Endodermal cell (in vitro differentiated cells): ENCODE measurements at regions not wholly inside any gene's neighbourhood (a gene's known extent, or its start where the extent isn't known, plus 50 kb on each side); places are given as distances from the start of the nearest gene placed in this dataset.

ENCODE experiments used
- DNase-seq: peaks from one replicate; pipeline ENCODE4 v3.0.0-alpha.2; 2017
- H3K27ac ChIP-seq: 2 replicates; pipeline ENCODE4 v1.5.1; 2013; ENCODE audit warnings: mild to moderate bottlenecking, low read depth, low read length, moderate library complexity
- H3K27me3 ChIP-seq: 2 replicates; pipeline ENCODE4 v1.6.1; 2013; ENCODE audit warnings: mild to moderate bottlenecking, low read length, moderate library complexity; ENCODE audit not compliant: insufficient read depth, control insufficient read depth, poor library complexity, severe bottlenecking
- H3K36me3 ChIP-seq: 2 replicates; pipeline ENCODE4 v1.7.0; 2013; ENCODE audit warnings: mild to moderate bottlenecking, low read length, moderate library complexity; ENCODE audit not compliant: control insufficient read depth, insufficient read depth
- H3K4me1 ChIP-seq: one replicate; pipeline ENCODE4 v1.7.0; 2013; ENCODE audit warnings: low read length; ENCODE audit not compliant: control insufficient read depth, insufficient read depth
- H3K4me3 ChIP-seq: 2 replicates; pipeline ENCODE4 v1.5.1; 2013; ENCODE audit warnings: mild to moderate bottlenecking, low read length, moderate library complexity
- H3K9ac ChIP-seq: 2 replicates; pipeline ENCODE4 v1.6.1; 2013; ENCODE audit warnings: mild to moderate bottlenecking, low read length, moderate library complexity; ENCODE audit not compliant: poor library complexity, severe bottlenecking; ENCODE audit errors: extremely low read depth
- H3K9me3 ChIP-seq: 2 replicates; pipeline ENCODE4 v1.6.1; 2013; ENCODE audit warnings: mild to moderate bottlenecking, low read length, moderate library complexity; ENCODE audit not compliant: control insufficient read depth
- H3K27ac Mint-ChIP-seq: 2 replicates; pipeline ENCODE4 v1.8.0; 2020; ENCODE audit warnings: mixed read lengths
- H3K27me3 Mint-ChIP-seq: 2 replicates; pipeline ENCODE4 v1.8.0; 2021; ENCODE audit warnings: mild to moderate bottlenecking, mixed read lengths; ENCODE audit not compliant: insufficient read depth
- H3K36me3 Mint-ChIP-seq: 2 replicates; pipeline ENCODE4 v1.8.0; 2020; ENCODE audit warnings: low read depth, mixed read lengths
- H3K4me1 Mint-ChIP-seq: 2 replicates; pipeline ENCODE4 v1.8.0; 2020; ENCODE audit warnings: mixed read lengths
- H3K4me3 Mint-ChIP-seq: 2 replicates; pipeline ENCODE4 v1.8.0; 2020; ENCODE audit warnings: mild to moderate bottlenecking, moderate library complexity, mixed read lengths
- H3K9me3 Mint-ChIP-seq: 2 replicates; pipeline ENCODE4 v1.8.0; 2020; ENCODE audit warnings: mild to moderate bottlenecking, mixed read lengths
- WGBS, 2 experiments: methylation state at CpG; one replicate each; pipeline versions ENCODE4 v1.1.5 to v1.1.7; 2013; ENCODE audit warnings: missing lambda C conversion rate in 2 of 2, mixed read lengths in 1 of 2; ENCODE audit not compliant: insufficient coverage in 1 of 2, insufficient read length in 1 of 2; 5-methylcytosine and 5-hydroxymethylcytosine counted together
- TF ChIP-seq, protein P1 (sequence below): fragments of 200-600 bp; sonication (generic); conservative IDR thresholded peaks from 2 replicates; pipeline ENCODE4 v1.5.0; 2021; ENCODE audit warnings: antibody characterized with exemption, mild to moderate bottlenecking

DNA sequence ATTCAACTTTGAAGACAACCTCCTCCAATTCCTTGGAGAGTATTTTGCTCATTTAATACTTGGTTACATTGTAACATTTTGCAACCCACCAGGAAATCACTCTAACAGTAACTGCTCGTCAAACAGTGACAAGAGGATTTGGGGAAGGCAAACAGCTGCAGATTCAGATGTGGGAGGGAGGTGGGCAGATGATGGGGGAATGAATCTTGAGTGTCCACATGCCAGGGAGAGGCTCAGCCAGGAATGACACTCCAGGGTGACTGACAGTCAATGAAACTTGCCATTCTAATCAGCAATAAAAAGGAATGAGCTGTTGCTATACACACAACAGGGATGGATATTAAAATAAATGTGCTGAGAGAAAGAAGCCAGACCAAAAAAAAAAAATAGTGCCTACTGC, 97.7 kb upstream of the ANKRD55 start:
- no peak for DNase-seq
- Mint-ChIP-seq H3K4me3 (no peak overlapping the region), H3K27me3 (peaks cover 2% of the 10 kb centered on the region), H3K36me3 (no peaks in the 10 kb centered on the region), H3K9me3 (peaks cover 35% of the 10 kb centered on the region), H3K27ac (no peak overlapping the region), H3K4me1 (peaks cover 36% of the 10 kb centered on the region)
- Histone ChIP-seq H3K36me3 (no peaks in the 10 kb centered on the region), H3K9me3 (peaks cover 25% of the 10 kb centered on the region), H3K4me1 (peaks cover 5% of the 10 kb centered on the region), H3K27me3 (no peaks in the 10 kb centered on the region), H3K27ac (no peak overlapping the region), H3K9ac (no peak overlapping the region), H3K4me3 (no peak overlapping the region)
- 70 to 80% methylated on average over 1 of the region's 1 CpG for WGBS, 2 experiments
- TF ChIP-seq, protein P1, sequence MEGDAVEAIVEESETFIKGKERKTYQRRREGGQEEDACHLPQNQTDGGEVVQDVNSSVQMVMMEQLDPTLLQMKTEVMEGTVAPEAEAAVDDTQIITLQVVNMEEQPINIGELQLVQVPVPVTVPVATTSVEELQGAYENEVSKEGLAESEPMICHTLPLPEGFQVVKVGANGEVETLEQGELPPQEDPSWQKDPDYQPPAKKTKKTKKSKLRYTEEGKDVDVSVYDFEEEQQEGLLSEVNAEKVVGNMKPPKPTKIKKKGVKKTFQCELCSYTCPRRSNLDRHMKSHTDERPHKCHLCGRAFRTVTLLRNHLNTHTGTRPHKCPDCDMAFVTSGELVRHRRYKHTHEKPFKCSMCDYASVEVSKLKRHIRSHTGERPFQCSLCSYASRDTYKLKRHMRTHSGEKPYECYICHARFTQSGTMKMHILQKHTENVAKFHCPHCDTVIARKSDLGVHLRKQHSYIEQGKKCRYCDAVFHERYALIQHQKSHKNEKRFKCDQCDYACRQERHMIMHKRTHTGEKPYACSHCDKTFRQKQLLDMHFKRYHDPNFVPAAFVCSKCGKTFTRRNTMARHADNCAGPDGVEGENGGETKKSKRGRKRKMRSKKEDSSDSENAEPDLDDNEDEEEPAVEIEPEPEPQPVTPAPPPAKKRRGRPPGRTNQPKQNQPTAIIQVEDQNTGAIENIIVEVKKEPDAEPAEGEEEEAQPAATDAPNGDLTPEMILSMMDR: no peak

DNA sequence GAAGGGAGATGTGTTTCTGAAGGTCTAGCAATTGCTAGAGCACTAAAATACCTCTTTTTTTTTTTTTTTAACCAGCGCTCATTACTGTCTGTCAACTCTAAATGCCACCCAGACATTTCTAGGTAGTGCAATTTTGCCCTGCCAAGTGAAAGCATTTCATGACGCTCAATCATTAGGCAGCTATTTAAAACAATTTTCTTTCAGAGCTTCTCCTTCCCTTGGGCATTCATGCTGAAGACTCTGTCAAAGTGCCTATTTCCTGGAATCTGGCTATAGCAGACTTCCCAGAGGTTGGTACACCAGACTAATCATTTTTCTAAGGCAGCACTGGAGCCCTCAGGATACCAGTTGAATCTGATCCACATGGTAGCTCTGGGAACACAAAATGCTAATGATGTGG, 97.0 kb upstream of the ANKRD55 start:
- H3K4me3 ChIP-seq: no peak overlapping the region
- H3K4me1 Mint-ChIP-seq: peaks cover 42% of the 10 kb centered on the region
- H3K9me3 ChIP-seq: peaks cover 19% of the 10 kb centered on the region
- peaks cover 5% of the 10 kb centered on the region for H3K4me1 ChIP-seq
- WGBS, 2 experiments: 94 to 100% methylated on average over 2 of the region's 2 CpGs
- peaks cover 29% of the 10 kb centered on the region for H3K9me3 Mint-ChIP-seq
- H3K36me3 ChIP-seq: no peaks in the 10 kb centered on the region
- no peak for DNase-seq
- no peaks in the 10 kb centered on the region for H3K36me3 Mint-ChIP-seq
- H3K27me3 Mint-ChIP-seq: no peaks in the 10 kb centered on the region
- TF ChIP-seq, protein P1: no peak
- no peak overlapping the region for H3K4me3 Mint-ChIP-seq
- no peaks in the 10 kb centered on the region for H3K27me3 ChIP-seq
- H3K9ac ChIP-seq: no peak overlapping the region
- no peak overlapping the region for H3K27ac ChIP-seq
- H3K27ac Mint-ChIP-seq: no peak overlapping the region

DNA sequence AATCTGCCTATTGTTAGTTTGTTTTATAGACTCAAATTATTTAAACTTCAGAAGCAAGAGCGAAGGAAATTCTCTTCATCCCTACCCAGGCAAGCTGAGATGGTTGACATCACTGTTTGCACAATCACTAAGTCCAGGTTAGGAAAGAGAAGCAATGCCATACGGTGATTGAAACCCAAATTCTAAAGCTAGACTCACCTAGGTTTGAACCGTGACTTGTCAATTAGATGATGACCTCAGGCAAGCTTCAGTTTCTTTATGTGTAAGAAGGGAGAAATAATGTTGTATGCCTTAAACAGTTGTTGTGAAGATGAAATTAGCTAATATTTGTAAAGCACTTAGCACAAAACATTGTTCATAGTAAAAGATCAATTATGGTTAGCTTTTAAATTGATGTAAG, 96.5 kb upstream of the ANKRD55 start:
- peaks cover 42% of the 10 kb centered on the region for H3K4me1 Mint-ChIP-seq
- DNase-seq: no peak
- Histone ChIP-seq H3K27me3 (no peaks in the 10 kb centered on the region), H3K4me1 (peaks cover 5% of the 10 kb centered on the region), H3K9me3 (peaks cover 15% of the 10 kb centered on the region), H3K36me3 (no peaks in the 10 kb centered on the region), H3K9ac (no peak overlapping the region), H3K4me3 (no peak overlapping the region), H3K27ac (no peak overlapping the region)
- H3K27ac Mint-ChIP-seq: no peak overlapping the region
- H3K36me3 Mint-ChIP-seq: no peaks in the 10 kb centered on the region
- no peaks in the 10 kb centered on the region for H3K27me3 Mint-ChIP-seq
- peaks cover 24% of the 10 kb centered on the region for H3K9me3 Mint-ChIP-seq
- WGBS, 2 experiments: 94 to 97% methylated on average over 3 of the region's 3 CpGs
- TF ChIP-seq, protein P1: no peak
- H3K4me3 Mint-ChIP-seq: no peak overlapping the region
